Gastrocnemius medialis (tissue), 4 donors: ENCODE measurements at regions not wholly inside any gene's neighbourhood (a gene's known extent, or its start where the extent isn't known, plus 50 kb on each side); places are given as distances from the start of the nearest gene placed in this dataset.

Experiments used
- CTCF ChIP-seq, 5 experiments: fragments of 450-650 bp in 3 of 5; fragments of 200-600 bp in 2 of 5; sonication (generic) in 2 of 5; IDR thresholded peaks in 4 of 5; conservative IDR thresholded peaks in 1 of 5; 1 replicate in 4 of 5; 2 replicates in 1 of 5; pipeline ENCODE4 v1.5.1; 2016 to 2019; ENCODE audit warnings: antibody characterized with exemption in 5 of 5, mild to moderate bottlenecking in 3 of 5, moderate library complexity in 3 of 5
- POLR2A ChIP-seq, 2 donors: fragments of 450-650 bp; IDR thresholded peaks; one replicate each; pipeline ENCODE4 v1.6.1; 2017; ENCODE audit warnings: antibody characterized with exemption in 2 of 2, mild to moderate bottlenecking in 2 of 2, moderate library complexity in 2 of 2

- TF ChIP-seq POLR2A (IDR thresholded peaks at IDR 0.05) (no peak), CTCF (IDR thresholded peaks at IDR 0.05 in 4 of 5, conservative IDR thresholded peaks at IDR 0.05 in 1 of 5) (no peak)
Observed at GRCh38 chr7:82559193-82559805, 115.7 kb upstream of the CACNA2D1 start.
